Activated T-helper 17 cell treated with anti-CD3 and anti-CD28 coated beads, Interleukin-2, amount 50 U/mL, for 72 hours (primary cell): ENCODE measurements at regions not wholly inside any gene's neighbourhood (a gene's known extent, or its start where the extent isn't known, plus 50 kb on each side); places are given as distances from the start of the nearest gene placed in this dataset.

ENCODE experiments used
- ATAC-seq: fragments of 150-1000 bp; cut with Tn5 transposase; replicated peaks from 2 replicates; pipeline ENCODE4 v1.10.0; 2021; ENCODE audit warnings: mild to moderate bottlenecking, moderate library complexity
- H3K27ac Mint-ChIP-seq: one replicate; pipeline ENCODE4 v1.8.0; 2022; ENCODE audit warnings: mixed read lengths
- H3K27me3 Mint-ChIP-seq: one replicate; pipeline ENCODE4 v1.8.0; 2022; ENCODE audit warnings: mixed read lengths
- H3K36me3 Mint-ChIP-seq: one replicate; pipeline ENCODE4 v1.8.0; 2022; ENCODE audit warnings: low read depth, mild to moderate bottlenecking, mixed read lengths
- H3K4me1 Mint-ChIP-seq: one replicate; pipeline ENCODE4 v1.8.0; 2022; ENCODE audit warnings: mixed read lengths
- H3K4me3 Mint-ChIP-seq: one replicate; pipeline ENCODE4 v1.8.0; 2022; ENCODE audit warnings: mild to moderate bottlenecking, mixed read lengths
- H3K9me3 Mint-ChIP-seq: one replicate; pipeline ENCODE4 v1.8.0; 2022; ENCODE audit warnings: mixed read lengths

DNA sequence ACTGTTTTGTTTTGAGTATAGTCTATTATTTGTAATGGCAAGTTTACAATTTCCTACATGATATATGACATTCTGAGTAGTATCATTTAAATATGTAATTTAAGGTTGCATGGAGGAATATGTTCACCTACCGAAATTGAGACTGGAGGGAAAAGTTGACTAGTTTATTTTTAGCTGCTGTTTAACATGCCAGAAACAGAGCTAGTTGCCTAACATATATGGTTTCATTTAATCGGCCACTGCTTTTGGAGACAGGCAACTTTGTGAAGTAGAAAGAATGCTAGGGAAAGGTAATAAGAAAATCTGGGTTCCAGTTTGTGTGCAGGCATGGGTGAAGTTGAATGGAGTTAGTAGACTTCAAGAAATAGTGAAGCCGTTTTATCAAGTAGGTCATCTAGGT lies 342.1 kb upstream of the CBLB start:
- Mint-ChIP-seq H3K4me1 (peaks cover 42% of the 10 kb centered on the region), H3K36me3 (no peaks in the 10 kb centered on the region), H3K27ac (peak overlapping the region; percentile 91), H3K9me3 (peaks cover 5% of the 10 kb centered on the region), H3K27me3 (no peaks in the 10 kb centered on the region), H3K4me3 (peak overlapping the region; percentile 74)
- no peak for ATAC-seq

DNA sequence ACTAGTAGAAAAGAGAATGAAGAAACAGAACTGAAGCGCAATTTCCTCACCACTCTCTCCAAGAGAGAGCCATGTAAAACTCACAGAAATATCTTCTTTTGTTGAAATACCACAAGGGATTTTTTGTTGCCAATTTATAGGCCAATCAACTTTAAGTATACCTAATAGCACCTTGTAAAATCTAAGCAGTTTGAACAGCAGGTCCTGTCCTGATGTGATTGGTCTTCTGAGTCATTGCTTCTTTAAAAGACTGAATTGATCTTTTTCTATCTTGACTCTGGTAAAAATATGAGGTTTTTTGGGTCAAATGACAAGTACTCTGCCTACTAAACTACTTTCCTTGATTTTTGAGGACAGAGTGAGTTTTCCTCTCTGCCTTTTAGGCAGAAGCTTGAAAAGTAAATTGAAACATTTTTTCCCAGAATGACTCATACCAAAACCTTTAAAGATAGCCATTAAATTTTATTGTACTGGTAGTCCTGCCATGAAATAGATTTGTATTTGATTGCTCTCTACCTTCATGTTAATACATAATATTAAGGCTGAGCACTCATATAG lies 343.9 kb upstream of the CBLB start:
- ATAC-seq = peak; percentile 42
- no peak overlapping the region for H3K27ac Mint-ChIP-seq
- peaks cover 35% of the 10 kb centered on the region for H3K4me1 Mint-ChIP-seq
- H3K27me3 Mint-ChIP-seq = no peaks in the 10 kb centered on the region
- H3K36me3 Mint-ChIP-seq = no peaks in the 10 kb centered on the region
- peaks cover 5% of the 10 kb centered on the region for H3K9me3 Mint-ChIP-seq
- peak overlapping the region; percentile 6 for H3K4me3 Mint-ChIP-seq

GRCh38 chr3:106213954-106214353 lies 345.1 kb upstream of the CBLB start:
- Mint-ChIP-seq H3K9me3 (peaks cover 5% of the 10 kb centered on the region), H3K4me1 (peaks cover 35% of the 10 kb centered on the region), H3K27ac (peak overlapping the region; percentile 36), H3K27me3 (no peaks in the 10 kb centered on the region), H3K36me3 (no peaks in the 10 kb centered on the region), H3K4me3 (peak overlapping the region; percentile 45)
- ATAC-seq = no peak

DNA sequence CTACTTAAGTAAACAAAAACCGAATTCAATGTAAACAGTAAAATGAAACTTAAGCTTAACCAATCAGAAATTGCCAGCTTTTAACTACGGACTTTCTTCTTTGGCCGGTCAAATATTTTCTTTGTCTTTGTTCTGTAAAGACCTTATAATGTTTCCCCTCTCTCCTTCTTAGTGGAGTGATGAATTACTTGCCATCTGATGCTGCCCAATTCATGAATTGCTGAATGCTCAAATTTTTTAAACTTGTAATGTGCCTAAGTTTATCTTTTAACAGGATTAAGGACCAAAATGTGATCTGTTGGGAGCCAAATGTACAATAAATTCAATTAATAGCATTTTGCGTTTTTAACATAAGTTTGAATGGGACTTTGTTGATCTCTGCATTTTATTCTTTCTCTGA lies 345.8 kb upstream of the CBLB start:
- Mint-ChIP-seq H3K4me3 (peak overlapping the region; percentile 65), H3K27ac (peak overlapping the region; percentile 82)
- ATAC-seq = no peak

GRCh38 chr3:106215047-106215446 lies 346.2 kb upstream of the CBLB start:
- Mint-ChIP-seq H3K27ac (peak overlapping the region; percentile 82), H3K4me1 (peaks cover 35% of the 10 kb centered on the region), H3K4me3 (peak overlapping the region; percentile 65), H3K9me3 (peaks cover 7% of the 10 kb centered on the region), H3K27me3 (no peaks in the 10 kb centered on the region), H3K36me3 (no peaks in the 10 kb centered on the region)
- peak; percentile 94 for ATAC-seq

More for the DNA sequence above, 345.8 kb upstream of the CBLB start:
- Mint-ChIP-seq H3K27me3 (no peaks in the 10 kb centered on the region), H3K36me3 (no peaks in the 10 kb centered on the region), H3K9me3 (peaks cover 5% of the 10 kb centered on the region), H3K4me1 (peaks cover 35% of the 10 kb centered on the region)

DNA sequence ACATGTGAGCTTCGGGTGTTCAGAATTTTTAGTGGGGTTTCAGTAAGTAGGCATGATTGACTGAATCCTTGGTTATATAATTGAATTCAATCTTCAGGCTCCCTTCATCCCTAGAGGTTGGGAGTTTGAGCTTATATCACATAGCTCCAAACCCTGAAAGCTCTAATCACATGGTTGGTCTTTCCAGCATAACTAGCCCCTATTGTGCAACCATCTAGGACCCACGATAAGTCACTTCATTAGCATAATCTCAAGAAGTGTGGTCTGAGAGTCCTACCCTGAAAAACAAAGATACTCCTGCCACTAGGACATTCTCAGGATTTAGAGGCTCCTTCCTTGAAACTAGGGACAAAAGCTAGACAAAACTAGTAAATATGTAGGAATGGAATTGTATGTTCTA lies 348.9 kb upstream of the CBLB start:
- peaks cover 24% of the 10 kb centered on the region for H3K9me3 Mint-ChIP-seq
- no peaks in the 10 kb centered on the region for H3K36me3 Mint-ChIP-seq
- no peak for ATAC-seq
- no peaks in the 10 kb centered on the region for H3K27me3 Mint-ChIP-seq
- H3K4me3 Mint-ChIP-seq = peak overlapping the region; percentile 29
- no peak overlapping the region for H3K27ac Mint-ChIP-seq
- peaks cover 29% of the 10 kb centered on the region for H3K4me1 Mint-ChIP-seq

- no peaks in the 10 kb centered on the region for H3K36me3 Mint-ChIP-seq
- no peak overlapping the region for H3K27ac Mint-ChIP-seq
- no peak for ATAC-seq
- peaks cover 22% of the 10 kb centered on the region for H3K4me1 Mint-ChIP-seq
- H3K4me3 Mint-ChIP-seq = no peak overlapping the region
- no peaks in the 10 kb centered on the region for H3K27me3 Mint-ChIP-seq
- H3K9me3 Mint-ChIP-seq = peaks cover 7% of the 10 kb centered on the region
These were observed 358.3 kb upstream of the CBLB start for GRCh38 chr3:106227068-106227467.

GRCh38 chr3:106228271-106228670 lies 359.5 kb upstream of the CBLB start:
- H3K27me3 Mint-ChIP-seq = no peaks in the 10 kb centered on the region
- no peaks in the 10 kb centered on the region for H3K36me3 Mint-ChIP-seq
- ATAC-seq = peak; percentile 39
- no peaks in the 10 kb centered on the region for H3K9me3 Mint-ChIP-seq
- H3K27ac Mint-ChIP-seq = peak overlapping the region; percentile 80
- H3K4me1 Mint-ChIP-seq = peaks cover 22% of the 10 kb centered on the region
- H3K4me3 Mint-ChIP-seq = peak overlapping the region; percentile 47

DNA sequence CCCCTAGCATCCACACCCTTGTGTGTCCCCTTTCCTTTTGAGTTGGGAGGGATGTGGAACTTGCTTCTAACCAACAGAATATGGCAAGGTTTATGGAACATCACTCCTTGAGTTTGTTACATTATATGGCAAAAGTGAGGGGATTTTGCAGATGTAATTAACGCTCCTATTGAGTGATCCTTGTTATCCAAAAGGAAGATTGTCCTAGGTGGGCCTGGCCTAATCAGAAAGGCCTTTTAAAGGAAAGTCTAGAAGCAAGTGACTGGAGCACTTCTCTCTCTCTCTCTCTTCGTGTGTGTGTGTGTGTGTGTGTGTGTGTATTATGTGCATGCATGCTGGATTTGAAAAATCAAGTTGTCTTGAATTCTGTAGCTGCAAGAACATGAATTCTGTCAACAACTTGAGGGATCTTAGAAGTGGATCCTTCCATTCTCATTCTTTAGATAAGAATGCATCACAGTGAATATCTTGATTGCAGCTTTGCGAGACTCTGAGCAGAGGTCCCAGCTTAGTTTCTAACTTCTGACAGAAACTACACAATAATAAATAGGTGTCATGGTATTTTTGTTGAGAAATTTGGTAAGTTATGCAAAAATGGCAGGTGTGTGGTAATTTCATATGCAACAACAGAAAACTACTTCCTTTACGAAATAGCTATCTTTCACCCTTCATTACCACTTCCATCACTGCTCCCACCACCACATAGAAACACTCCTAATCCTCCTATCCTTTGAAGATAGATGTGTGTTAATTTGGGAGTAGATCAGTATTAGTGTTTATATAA lies 360.9 kb upstream of the CBLB start:
- no peak for ATAC-seq
- H3K27ac Mint-ChIP-seq = no peak overlapping the region
- peak overlapping the region; percentile 77 for H3K4me3 Mint-ChIP-seq
- no peaks in the 10 kb centered on the region for H3K27me3 Mint-ChIP-seq
- H3K9me3 Mint-ChIP-seq = no peaks in the 10 kb centered on the region
- H3K36me3 Mint-ChIP-seq = no peaks in the 10 kb centered on the region
- peaks cover 22% of the 10 kb centered on the region for H3K4me1 Mint-ChIP-seq

GRCh38 chr3:106231086-106231485 lies 362.3 kb upstream of the CBLB start:
- peak; percentile 78 for ATAC-seq
- H3K27ac Mint-ChIP-seq = peak overlapping the region; percentile 94
- no peaks in the 10 kb centered on the region for H3K27me3 Mint-ChIP-seq
- peaks cover 22% of the 10 kb centered on the region for H3K4me1 Mint-ChIP-seq
- no peaks in the 10 kb centered on the region for H3K9me3 Mint-ChIP-seq
- no peaks in the 10 kb centered on the region for H3K36me3 Mint-ChIP-seq
- H3K4me3 Mint-ChIP-seq = peak overlapping the region; percentile 77

DNA sequence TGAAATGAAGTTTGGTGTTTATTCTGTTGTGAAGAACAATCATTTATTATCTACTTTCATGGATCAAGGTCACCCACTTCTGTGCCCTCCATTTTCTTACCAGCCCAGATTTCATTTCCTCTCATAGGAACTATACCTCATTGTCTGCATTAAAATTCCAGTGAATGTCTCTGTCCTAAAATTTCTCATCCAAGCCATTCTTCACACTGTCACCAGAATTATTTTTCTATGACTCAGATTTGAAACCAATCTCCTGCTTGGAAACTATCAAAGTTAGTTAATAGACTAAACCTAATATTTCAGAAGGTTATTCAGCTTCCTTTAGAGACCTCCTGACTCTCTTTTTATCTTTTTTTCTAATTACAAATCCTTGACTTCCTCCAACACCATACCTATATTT lies 364.1 kb upstream of the CBLB start:
- Mint-ChIP-seq H3K27ac (no peak overlapping the region), H3K4me3 (no peak overlapping the region), H3K27me3 (no peaks in the 10 kb centered on the region), H3K9me3 (peaks cover 5% of the 10 kb centered on the region), H3K4me1 (peaks cover 22% of the 10 kb centered on the region), H3K36me3 (no peaks in the 10 kb centered on the region)
- ATAC-seq = no peak

DNA sequence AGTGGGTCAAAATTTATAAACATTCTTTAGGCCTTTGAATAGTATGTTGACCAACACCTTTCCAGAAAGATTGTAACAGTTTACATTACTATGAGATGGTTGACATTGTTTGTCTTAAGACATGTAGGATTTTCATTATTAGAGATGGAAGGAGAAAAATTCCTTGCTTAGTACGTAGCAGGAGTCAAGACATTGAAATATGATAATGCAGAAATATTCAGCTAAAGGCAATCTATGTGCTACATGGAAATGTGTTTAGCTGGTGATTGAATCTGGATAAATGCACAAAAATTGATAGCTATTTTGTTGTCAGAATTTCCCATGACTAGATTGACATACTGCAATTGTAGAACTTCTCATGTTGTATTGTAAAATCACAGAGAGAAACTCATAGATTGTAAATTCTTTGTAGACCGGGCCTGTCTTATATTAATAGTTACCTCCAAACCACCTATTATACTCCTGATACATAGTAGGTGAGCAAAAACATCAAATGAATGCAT lies 370.4 kb upstream of the CBLB start:
- peaks cover 4% of the 10 kb centered on the region for H3K4me1 Mint-ChIP-seq
- no peak overlapping the region for H3K27ac Mint-ChIP-seq
- no peaks in the 10 kb centered on the region for H3K27me3 Mint-ChIP-seq
- H3K9me3 Mint-ChIP-seq = peaks cover 5% of the 10 kb centered on the region
- ATAC-seq = no peak
- H3K4me3 Mint-ChIP-seq = no peak overlapping the region
- H3K36me3 Mint-ChIP-seq = no peaks in the 10 kb centered on the region

DNA sequence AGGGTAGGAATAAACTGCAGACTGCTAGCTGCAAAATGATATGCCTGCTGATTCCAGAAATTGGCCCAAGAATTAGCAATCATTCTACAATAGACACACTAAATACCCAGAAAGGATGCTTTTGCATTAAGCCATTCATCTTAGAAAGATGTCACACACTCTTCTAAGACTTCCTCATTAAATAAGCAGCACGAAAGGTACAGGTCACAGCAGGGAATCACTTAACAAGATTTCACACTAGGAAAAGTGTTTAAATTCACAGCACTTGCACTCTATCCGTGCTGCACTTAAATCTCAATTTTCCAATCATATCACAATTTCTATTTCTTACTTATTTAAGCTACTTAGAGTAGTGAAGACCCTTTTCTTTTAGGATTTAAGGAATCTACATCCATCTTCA lies 372.8 kb upstream of the CBLB start:
- no peak overlapping the region for H3K4me3 Mint-ChIP-seq
- H3K4me1 Mint-ChIP-seq = peaks cover 11% of the 10 kb centered on the region
- ATAC-seq = no peak
- H3K27me3 Mint-ChIP-seq = no peaks in the 10 kb centered on the region
- no peaks in the 10 kb centered on the region for H3K36me3 Mint-ChIP-seq
- H3K9me3 Mint-ChIP-seq = peaks cover 5% of the 10 kb centered on the region
- H3K27ac Mint-ChIP-seq = peak overlapping the region; percentile 12

DNA sequence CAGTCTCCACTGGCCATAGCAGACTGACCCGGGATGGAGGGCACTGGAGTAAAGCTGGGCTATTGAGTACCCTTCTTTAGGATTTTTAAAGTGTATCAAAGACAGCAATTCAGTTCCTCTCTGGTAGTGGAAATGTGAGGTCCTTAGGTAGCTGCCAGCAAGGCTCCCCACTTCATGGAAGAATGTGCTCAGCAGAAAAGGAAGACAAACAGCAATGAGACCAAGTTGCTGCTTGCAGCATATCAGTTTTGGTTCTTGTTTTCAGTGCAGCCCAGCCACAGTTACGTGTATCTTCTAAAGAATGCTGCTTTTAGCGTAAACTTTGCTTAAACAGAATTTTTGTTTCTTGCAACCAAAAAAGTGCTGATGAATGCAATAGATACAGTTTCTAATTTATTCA lies 374.0 kb upstream of the CBLB start:
- Mint-ChIP-seq H3K4me3 (peak overlapping the region; percentile 34), H3K27me3 (no peaks in the 10 kb centered on the region), H3K36me3 (no peaks in the 10 kb centered on the region), H3K9me3 (no peaks in the 10 kb centered on the region), H3K4me1 (peaks cover 11% of the 10 kb centered on the region), H3K27ac (peak overlapping the region; percentile 63)
- peak; percentile 62 for ATAC-seq

GRCh38 chr3:106245400-106245799 lies 376.6 kb upstream of the CBLB start:
- Mint-ChIP-seq H3K36me3 (no peaks in the 10 kb centered on the region), H3K4me3 (no peak overlapping the region), H3K4me1 (peaks cover 16% of the 10 kb centered on the region), H3K27ac (no peak overlapping the region), H3K9me3 (peaks cover 3% of the 10 kb centered on the region), H3K27me3 (no peaks in the 10 kb centered on the region)
- ATAC-seq = no peak
